SH-SY5Y (cell line): ENCODE measurements at regions not wholly inside any gene's neighbourhood (a gene's known extent, or its start where the extent isn't known, plus 50 kb on each side); places are given as distances from the start of the nearest gene placed in this dataset.

Source experiments
- GATA2 ChIP-seq: IDR thresholded peaks from 2 replicates; pipeline ENCODE4 v1.6.1; 2011; ENCODE audit warnings: mild to moderate bottlenecking, low read depth, low read length
- GATA3 ChIP-seq: IDR thresholded peaks from 2 replicates; pipeline ENCODE4 v1.6.1; 2011; ENCODE audit warnings: low read depth, mild to moderate bottlenecking, low read length, moderate library complexity

DNA sequence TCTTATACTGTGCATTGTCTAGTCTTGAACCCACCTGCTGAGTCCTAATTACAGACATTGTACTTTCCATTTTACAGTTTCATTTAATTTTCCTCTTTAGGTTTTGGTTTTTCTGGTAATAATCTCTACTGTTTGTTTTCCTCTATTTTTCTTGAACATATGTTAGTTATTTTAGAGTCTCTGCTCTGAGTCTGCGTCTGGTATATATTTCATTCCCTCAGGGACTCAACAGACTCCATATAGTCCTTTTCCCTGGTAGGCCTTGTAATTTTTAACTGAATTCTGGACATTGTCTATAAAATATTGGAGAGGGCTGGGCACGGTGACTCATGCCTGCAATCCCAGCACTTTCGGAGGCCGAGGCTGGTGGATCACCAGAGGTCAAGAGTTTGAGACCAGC is 121.8 kb upstream of the STOX2 start:
- TF ChIP-seq GATA2 (no peak), GATA3 (no peak)
